HCT116 (cell line): ENCODE measurements at regions not wholly inside any gene's neighbourhood (a gene's known extent, or its start where the extent isn't known, plus 50 kb on each side); places are given as distances from the start of the nearest gene placed in this dataset.

ENCODE experiments used
- ATAC-seq: fragments of 200-7000 bp; cut with Tn5 transposase; 2 replicates; pipeline ENCODE4 v1.9.1; 2020; ENCODE audit warnings: mild to moderate bottlenecking, moderate library complexity
- BruUV-seq: library from RNA; stranded (reverse); fragments of 400-500 nt; replicated peaks from 2 replicates; lab custom pipeline; 2021; lab: Mats Ljungman, UMichigan
- CTCF ChIA-PET: fragments of 300-600 bp; sonication (Branson Sonifier 250); formaldehyde crosslinking; loops from one replicate; lab custom pipeline; 2021; ENCODE audit warnings: antibody characterized with exemption; lab: Charles Lee
- POLR2A ChIA-PET: fragments of 300-600, 350-600 bp; sonication (Branson Sonifier 250); formaldehyde crosslinking; loops from one replicate; lab custom pipeline; 2021; ENCODE audit warnings: antibody characterized with exemption; lab: Charles Lee
- RAD21 ChIA-PET, 2 experiments: fragments of 300-600 bp; sonication (Branson Sonifier 250); formaldehyde crosslinking; loops; one replicate each; lab custom pipeline; 2023; ENCODE audit warnings: low total read pairs in 2 of 2; ENCODE audit not compliant: uncharacterized antibody in 2 of 2, unreplicated experiment in 2 of 2, low non-redundant PET in 1 of 2; lab: Charles Lee
- DNase-seq: peaks from one replicate; pipeline ENCODE4 v3.0.0-alpha.2; 2010; ENCODE audit warnings: low read depth, low spot score
- H2AFZ ChIP-seq: fragments of 200-600 bp; shearing (Covaris generic), sonication (generic); 2 replicates; pipeline ENCODE4 v1.6.1; 2017; ENCODE audit warnings: low read depth, mixed run types, mixed read lengths, antibody characterized with exemption, low read length; ENCODE audit not compliant: poor library complexity, severe bottlenecking
- H3K27ac ChIP-seq: 2 replicates; pipeline ENCODE4 v1.5.1; 2012; ENCODE audit warnings: low read depth, low read length
- H3K27me3 ChIP-seq: fragments of 200-600 bp; sonication (generic); 2 replicates; pipeline ENCODE4 v1.6.1; 2016; ENCODE audit warnings: mixed run types, low read length, mixed read lengths; ENCODE audit not compliant: insufficient read depth
- H3K36me3 ChIP-seq, 2 experiments: fragments of 200-500 bp in 1 of 2; fragments of 200-600 bp in 1 of 2; sonication (Bioruptor generic) in 1 of 2; sonication (generic) in 1 of 2; 2 replicates each; pipeline versions ENCODE4 v1.5.1 to v1.6.1; 2014 to 2016; ENCODE audit warnings: low read length in 2 of 2, inconsistent platforms in 1 of 2, mixed read lengths in 1 of 2, mixed run types in 1 of 2; ENCODE audit not compliant: insufficient read depth in 2 of 2, control insufficient read depth in 1 of 2
- H3K4me1 ChIP-seq, 2 experiments: fragments of 200-600 bp in 1 of 2; sonication (generic) in 1 of 2; 2 replicates each; pipeline versions ENCODE4 v1.5.1 to v1.6.1; 2012 to 2017; ENCODE audit warnings: low read length in 2 of 2, inconsistent platforms in 1 of 2, mild to moderate bottlenecking in 1 of 2, mixed read lengths in 1 of 2, mixed run types in 1 of 2, moderate library complexity in 1 of 2; ENCODE audit not compliant: insufficient read depth in 2 of 2, control insufficient read depth in 1 of 2
- H3K4me2 ChIP-seq: fragments of 200-600 bp; sonication (generic); 2 replicates; pipeline ENCODE4 v1.6.1; 2017; ENCODE audit warnings: mixed run types, low read length, mixed read lengths
- H3K4me3 ChIP-seq, 2 experiments: fragments of 200-600 bp in 1 of 2; sonication (generic) in 1 of 2; replicated peaks in 1 of 2; 2 replicates each; pipeline ENCODE4 v1.5.1; 2011 to 2016; ENCODE audit warnings: low read length in 2 of 2, control low read depth in 1 of 2, low read depth in 1 of 2, mild to moderate bottlenecking in 1 of 2, mixed read lengths in 1 of 2, mixed run types in 1 of 2
- H3K79me2 ChIP-seq: fragments of 200-600 bp; sonication (generic); 2 replicates; pipeline ENCODE4 v1.6.1; 2017; ENCODE audit warnings: mild to moderate bottlenecking, mixed run types, low read length, moderate library complexity, mixed read lengths; ENCODE audit not compliant: insufficient read depth
- H3K9ac ChIP-seq: fragments of 200-600 bp; sonication (generic); 2 replicates; pipeline ENCODE4 v1.6.1; 2016; ENCODE audit warnings: low read length, mixed read lengths
- H3K9me2 ChIP-seq: fragments of 200-600 bp; sonication (generic), shearing (Covaris generic); 2 replicates; pipeline ENCODE4 v1.6.1; 2017; ENCODE audit warnings: mixed run types, mild to moderate bottlenecking, moderate library complexity; ENCODE audit not compliant: insufficient read depth
- H3K9me3 ChIP-seq, 2 experiments: fragments of 200-500 bp in 1 of 2; fragments of 200-600 bp in 1 of 2; sonication (Bioruptor generic) in 1 of 2; sonication (generic) in 1 of 2; 2 replicates each; pipeline ENCODE4 v1.6.1; 2014 to 2017; ENCODE audit warnings: low read length in 2 of 2, mixed read lengths in 2 of 2, inconsistent platforms in 1 of 2, low read depth in 1 of 2, mild to moderate bottlenecking in 1 of 2, mixed run types in 1 of 2, moderate library complexity in 1 of 2; ENCODE audit not compliant: control insufficient read depth in 1 of 2, insufficient read depth in 1 of 2
- H4K20me1 ChIP-seq: fragments of 200-600 bp; sonication (generic), shearing (Covaris generic); 2 replicates; pipeline ENCODE4 v1.6.1; 2017; ENCODE audit warnings: mixed run types, mild to moderate bottlenecking, moderate library complexity; ENCODE audit not compliant: insufficient read depth
- CBX3 ChIP-seq: IDR thresholded peaks from 2 replicates; pipeline ENCODE4 v1.6.1; 2012; ENCODE audit warnings: low read depth
- EGR1 ChIP-seq: IDR thresholded peaks from 2 replicates; pipeline ENCODE4 v1.6.1; 2012; ENCODE audit warnings: low read depth
- EZH2phosphoT487 ChIP-seq: fragments of 200-600 bp; IDR thresholded peaks from 2 replicates; pipeline ENCODE4 v1.6.1; 2018; ENCODE audit warnings: antibody characterized with exemption, borderline replicate concordance
- MAX ChIP-seq: IDR thresholded peaks from 2 replicates; pipeline ENCODE4 v1.6.1; 2012
- POLR2A ChIP-seq: IDR thresholded peaks from 2 replicates; pipeline ENCODE4 v1.7.0; 2011; ENCODE audit warnings: borderline replicate concordance; ENCODE audit not compliant: insufficient read depth, insufficient read length; ENCODE audit errors: extremely low read depth
- RAD21 ChIP-seq: IDR thresholded peaks from 2 replicates; pipeline ENCODE4 v1.6.1; 2012; ENCODE audit warnings: low read depth, mild to moderate bottlenecking
- SIN3A ChIP-seq: IDR thresholded peaks from 2 replicates; pipeline ENCODE4 v1.6.1; 2012; ENCODE audit warnings: low read depth
- SRF ChIP-seq: IDR thresholded peaks from 2 replicates; pipeline ENCODE4 v1.6.1; 2012; ENCODE audit warnings: low read depth
- ZBTB33 ChIP-seq: IDR thresholded peaks from 2 replicates; pipeline ENCODE4 v1.6.1; 2011; ENCODE audit warnings: mild to moderate bottlenecking, low read length, moderate library complexity; ENCODE audit not compliant: insufficient replicate concordance; ENCODE audit errors: extremely low read depth
- ZFX ChIP-seq: fragments of 450-650 bp; IDR thresholded peaks from 2 replicates; pipeline ENCODE4 v1.6.1; 2017
- ZNF274 ChIP-seq: fragments of 200-500 bp; sonication (Bioruptor generic); IDR thresholded peaks from 2 replicates; pipeline ENCODE4 v1.6.1; 2014; ENCODE audit warnings: mild to moderate bottlenecking, low read depth, low read length, inconsistent platforms
- intact Hi-C: fragments of 100-400 bp; cut with micrococcal nuclease; formaldehyde crosslinking; loops from 2 replicates; pipeline ENCODE4 v1.10.0; 2022
- TF ChIP-seq, protein P1 (sequence below): IDR thresholded peaks from 2 replicates; pipeline ENCODE4 v1.6.1; 2012; ENCODE audit warnings: low read depth

GRCh38 chr9:71353720-71354119 is 232.3 kb upstream of the TRPM3 start:
- POLR2A ChIA-PET = no interaction called here
- RAD21 ChIA-PET = no interaction called here
- H3K27ac ChIP-seq = no peak overlapping the region

GRCh38 chr9:71352837-71353236 is 231.4 kb upstream of the TRPM3 start:
- Histone ChIP-seq H3K27me3 (peaks cover 12% of the 10 kb centered on the region), H3K9me3 (no peaks in the 10 kb centered on the region), H3K36me3 (no peaks in the 10 kb centered on the region), H4K20me1 (no peaks in the 10 kb centered on the region), H3K27ac (no peak overlapping the region), H3K4me2 (no peak overlapping the region), H3K79me2 (no peaks in the 10 kb centered on the region), H2AFZ (no peak overlapping the region), H3K4me1 (no peaks in the 10 kb centered on the region), H3K9ac (no peak overlapping the region), H3K9me2 (no peaks in the 10 kb centered on the region), H3K4me3 (no peak overlapping the region)
- TF ChIP-seq ZNF274 = no peak
- TF ChIP-seq ZFX = no peak
- TF ChIP-seq SRF = no peak
- no peak for TF ChIP-seq EGR1
- TF ChIP-seq EZH2phosphoT487 = no peak
- TF ChIP-seq MAX = no peak
- no peak for TF ChIP-seq ZBTB33
- TF ChIP-seq, protein P1, sequence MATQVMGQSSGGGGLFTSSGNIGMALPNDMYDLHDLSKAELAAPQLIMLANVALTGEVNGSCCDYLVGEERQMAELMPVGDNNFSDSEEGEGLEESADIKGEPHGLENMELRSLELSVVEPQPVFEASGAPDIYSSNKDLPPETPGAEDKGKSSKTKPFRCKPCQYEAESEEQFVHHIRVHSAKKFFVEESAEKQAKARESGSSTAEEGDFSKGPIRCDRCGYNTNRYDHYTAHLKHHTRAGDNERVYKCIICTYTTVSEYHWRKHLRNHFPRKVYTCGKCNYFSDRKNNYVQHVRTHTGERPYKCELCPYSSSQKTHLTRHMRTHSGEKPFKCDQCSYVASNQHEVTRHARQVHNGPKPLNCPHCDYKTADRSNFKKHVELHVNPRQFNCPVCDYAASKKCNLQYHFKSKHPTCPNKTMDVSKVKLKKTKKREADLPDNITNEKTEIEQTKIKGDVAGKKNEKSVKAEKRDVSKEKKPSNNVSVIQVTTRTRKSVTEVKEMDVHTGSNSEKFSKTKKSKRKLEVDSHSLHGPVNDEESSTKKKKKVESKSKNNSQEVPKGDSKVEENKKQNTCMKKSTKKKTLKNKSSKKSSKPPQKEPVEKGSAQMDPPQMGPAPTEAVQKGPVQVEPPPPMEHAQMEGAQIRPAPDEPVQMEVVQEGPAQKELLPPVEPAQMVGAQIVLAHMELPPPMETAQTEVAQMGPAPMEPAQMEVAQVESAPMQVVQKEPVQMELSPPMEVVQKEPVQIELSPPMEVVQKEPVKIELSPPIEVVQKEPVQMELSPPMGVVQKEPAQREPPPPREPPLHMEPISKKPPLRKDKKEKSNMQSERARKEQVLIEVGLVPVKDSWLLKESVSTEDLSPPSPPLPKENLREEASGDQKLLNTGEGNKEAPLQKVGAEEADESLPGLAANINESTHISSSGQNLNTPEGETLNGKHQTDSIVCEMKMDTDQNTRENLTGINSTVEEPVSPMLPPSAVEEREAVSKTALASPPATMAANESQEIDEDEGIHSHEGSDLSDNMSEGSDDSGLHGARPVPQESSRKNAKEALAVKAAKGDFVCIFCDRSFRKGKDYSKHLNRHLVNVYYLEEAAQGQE = no peak
- TF ChIP-seq RAD21 = no peak
- no peak for TF ChIP-seq CBX3
- no peak for TF ChIP-seq POLR2A
- TF ChIP-seq SIN3A = no peak
- BruUV-seq = no TSS peak
- ChIA-PET RAD21 (no interaction called here), CTCF (no interaction called here), POLR2A (no interaction called here)
- ATAC-seq = no peak
- intact Hi-C loops = no loop called here
- no peak for DNase-seq

More at GRCh38 chr9:71353720-71354119, 232.3 kb upstream of the TRPM3 start:
- no peak overlapping the region for H3K9ac ChIP-seq
- no peak for TF ChIP-seq POLR2A
- no peaks in the 10 kb centered on the region for H3K9me2 ChIP-seq
- no peaks in the 10 kb centered on the region for H4K20me1 ChIP-seq
- intact Hi-C loops = no loop called here
- CTCF ChIA-PET = no interaction called here
- H3K4me2 ChIP-seq = no peak overlapping the region
- no peak for DNase-seq
- no peak overlapping the region for H3K4me3 ChIP-seq
- peaks cover 12% of the 10 kb centered on the region for H3K27me3 ChIP-seq
- no peaks in the 10 kb centered on the region for H3K9me3 ChIP-seq
- no peak for ATAC-seq
- no peaks in the 10 kb centered on the region for H3K4me1 ChIP-seq
- BruUV-seq = no TSS peak
- no peak overlapping the region for H2AFZ ChIP-seq
- H3K36me3 ChIP-seq = no peaks in the 10 kb centered on the region
- no peaks in the 10 kb centered on the region for H3K79me2 ChIP-seq
